ENCODE measurements at regions not wholly inside any gene's neighbourhood (a gene's known extent, or its start where the extent isn't known, plus 50 kb on each side); places are given as distances from the start of the nearest gene placed in this dataset.

DNA sequence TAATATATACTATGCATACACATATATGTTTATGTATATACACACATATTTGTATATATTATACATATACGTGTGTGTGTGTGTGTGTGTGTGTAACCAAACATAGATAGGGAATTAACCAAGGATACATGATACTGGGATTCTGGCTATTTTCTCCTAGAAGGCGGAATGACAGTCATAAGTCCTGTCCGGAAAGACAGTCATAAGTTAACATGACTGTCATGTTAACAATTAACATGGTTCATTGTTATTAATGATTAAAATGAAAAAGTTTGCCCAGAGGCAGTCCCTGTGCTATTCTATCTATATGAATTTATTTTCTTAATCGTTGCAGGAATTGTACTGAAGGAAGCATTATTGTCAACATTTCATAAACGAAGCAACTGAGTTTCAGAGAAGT is 450.7 kb upstream of the NXPH2 start:
- no peak overlapping the region for H3K4me3 ChIP-seq (ENCODE audit: low read depth in 2 of 2, low read length in 2 of 2)
- CTCF ChIA-PET, result no interaction called here
- no peaks in the 10 kb centered on the region; the same call in 1 of the 2 replicates for H3K36me3 ChIP-seq (ENCODE audit: control insufficient read depth, insufficient read depth, low read length)
- no peak for ATAC-seq
- H3K9me3 ChIP-seq (ENCODE audit: control insufficient read depth, insufficient read depth, low read depth, low read length), result no peaks in the 10 kb centered on the region
- no peak overlapping the region for H3K27ac ChIP-seq (ENCODE audit: low read length)
- intact Hi-C loops (cut with micrococcal nuclease; ENCODE audit: unreplicated experiment), result no loop called here
- TF ChIP-seq, protein P1, sequence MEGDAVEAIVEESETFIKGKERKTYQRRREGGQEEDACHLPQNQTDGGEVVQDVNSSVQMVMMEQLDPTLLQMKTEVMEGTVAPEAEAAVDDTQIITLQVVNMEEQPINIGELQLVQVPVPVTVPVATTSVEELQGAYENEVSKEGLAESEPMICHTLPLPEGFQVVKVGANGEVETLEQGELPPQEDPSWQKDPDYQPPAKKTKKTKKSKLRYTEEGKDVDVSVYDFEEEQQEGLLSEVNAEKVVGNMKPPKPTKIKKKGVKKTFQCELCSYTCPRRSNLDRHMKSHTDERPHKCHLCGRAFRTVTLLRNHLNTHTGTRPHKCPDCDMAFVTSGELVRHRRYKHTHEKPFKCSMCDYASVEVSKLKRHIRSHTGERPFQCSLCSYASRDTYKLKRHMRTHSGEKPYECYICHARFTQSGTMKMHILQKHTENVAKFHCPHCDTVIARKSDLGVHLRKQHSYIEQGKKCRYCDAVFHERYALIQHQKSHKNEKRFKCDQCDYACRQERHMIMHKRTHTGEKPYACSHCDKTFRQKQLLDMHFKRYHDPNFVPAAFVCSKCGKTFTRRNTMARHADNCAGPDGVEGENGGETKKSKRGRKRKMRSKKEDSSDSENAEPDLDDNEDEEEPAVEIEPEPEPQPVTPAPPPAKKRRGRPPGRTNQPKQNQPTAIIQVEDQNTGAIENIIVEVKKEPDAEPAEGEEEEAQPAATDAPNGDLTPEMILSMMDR (IDR thresholded peaks at IDR 0.05), result no peak
- no peak for TF ChIP-seq POLR2AphosphoS5 (IDR thresholded peaks at IDR 0.05; ENCODE audit: low read depth, low read length)
- TF ChIP-seq, protein P2, sequence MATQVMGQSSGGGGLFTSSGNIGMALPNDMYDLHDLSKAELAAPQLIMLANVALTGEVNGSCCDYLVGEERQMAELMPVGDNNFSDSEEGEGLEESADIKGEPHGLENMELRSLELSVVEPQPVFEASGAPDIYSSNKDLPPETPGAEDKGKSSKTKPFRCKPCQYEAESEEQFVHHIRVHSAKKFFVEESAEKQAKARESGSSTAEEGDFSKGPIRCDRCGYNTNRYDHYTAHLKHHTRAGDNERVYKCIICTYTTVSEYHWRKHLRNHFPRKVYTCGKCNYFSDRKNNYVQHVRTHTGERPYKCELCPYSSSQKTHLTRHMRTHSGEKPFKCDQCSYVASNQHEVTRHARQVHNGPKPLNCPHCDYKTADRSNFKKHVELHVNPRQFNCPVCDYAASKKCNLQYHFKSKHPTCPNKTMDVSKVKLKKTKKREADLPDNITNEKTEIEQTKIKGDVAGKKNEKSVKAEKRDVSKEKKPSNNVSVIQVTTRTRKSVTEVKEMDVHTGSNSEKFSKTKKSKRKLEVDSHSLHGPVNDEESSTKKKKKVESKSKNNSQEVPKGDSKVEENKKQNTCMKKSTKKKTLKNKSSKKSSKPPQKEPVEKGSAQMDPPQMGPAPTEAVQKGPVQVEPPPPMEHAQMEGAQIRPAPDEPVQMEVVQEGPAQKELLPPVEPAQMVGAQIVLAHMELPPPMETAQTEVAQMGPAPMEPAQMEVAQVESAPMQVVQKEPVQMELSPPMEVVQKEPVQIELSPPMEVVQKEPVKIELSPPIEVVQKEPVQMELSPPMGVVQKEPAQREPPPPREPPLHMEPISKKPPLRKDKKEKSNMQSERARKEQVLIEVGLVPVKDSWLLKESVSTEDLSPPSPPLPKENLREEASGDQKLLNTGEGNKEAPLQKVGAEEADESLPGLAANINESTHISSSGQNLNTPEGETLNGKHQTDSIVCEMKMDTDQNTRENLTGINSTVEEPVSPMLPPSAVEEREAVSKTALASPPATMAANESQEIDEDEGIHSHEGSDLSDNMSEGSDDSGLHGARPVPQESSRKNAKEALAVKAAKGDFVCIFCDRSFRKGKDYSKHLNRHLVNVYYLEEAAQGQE (IDR thresholded peaks at IDR 0.05; ENCODE audit: insufficient read depth in 1 of 2, low read depth in 2 of 2, low read length in 1 of 2), result no peak
- no peak for TF ChIP-seq TCF7L2 (IDR thresholded peaks at IDR 0.05; ENCODE audit: low read depth, low read length)
- no peak for TF ChIP-seq SIN3A (IDR thresholded peaks at IDR 0.05; ENCODE audit: borderline replicate concordance, insufficient read depth, low read depth, low read length)
- DNase-seq (ENCODE audit: low read depth, low spot score), result no peak
- BruUV-seq (replicated peaks), result no TSS peak
- no peaks in the 10 kb centered on the region for H3K27me3 ChIP-seq (ENCODE audit: control insufficient read depth, insufficient read depth, low read length)
- POLR2A ChIA-PET, result no interaction called here
- H3K4me1 ChIP-seq (ENCODE audit: control insufficient read depth, insufficient read depth, low read length), result no peaks in the 10 kb centered on the region
- in situ Hi-C loops (cut with HindIII; ENCODE audit: low pct_unique_long_range_greater_than_20kb, low sequenced_read_pairs), result no loop called here

DNA sequence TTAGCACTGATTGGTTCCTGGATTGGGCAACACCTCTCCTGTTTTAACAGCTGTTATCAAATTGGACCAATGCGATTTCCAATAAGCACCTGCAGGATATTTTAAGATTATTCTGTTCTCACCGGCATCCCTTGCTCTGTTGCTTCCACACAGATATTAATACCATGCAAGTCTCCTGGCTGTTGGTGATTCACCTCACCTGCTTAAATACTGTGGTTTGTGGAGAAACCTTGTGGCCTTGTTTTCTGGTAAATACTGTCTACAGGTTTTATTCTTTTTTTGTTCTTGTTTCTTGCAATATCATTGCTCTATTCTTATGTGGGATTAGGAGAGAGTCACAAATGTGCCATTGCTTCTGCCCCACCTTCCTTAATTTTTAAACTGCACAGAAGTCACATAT is 448.1 kb upstream of the NXPH2 start:
- ATAC-seq, result no peak
- in situ Hi-C loops (cut with HindIII; ENCODE audit: low pct_unique_long_range_greater_than_20kb, low sequenced_read_pairs), result no loop called here
- Histone ChIP-seq H3K4me3 (ENCODE audit: low read depth in 2 of 2, low read length in 2 of 2) (no peak overlapping the region), H3K27ac (ENCODE audit: low read length) (no peak overlapping the region), H3K4me1 (ENCODE audit: control insufficient read depth, insufficient read depth, low read length) (no peaks in the 10 kb centered on the region), H3K36me3 (ENCODE audit: control insufficient read depth, insufficient read depth, low read length) (no peaks in the 10 kb centered on the region; the same call in 1 of the 2 replicates), H3K27me3 (ENCODE audit: control insufficient read depth, insufficient read depth, low read length) (no peaks in the 10 kb centered on the region), H3K9me3 (ENCODE audit: control insufficient read depth, insufficient read depth, low read depth, low read length) (no peaks in the 10 kb centered on the region)
- ChIA-PET CTCF (no interaction called here), POLR2A (no interaction called here)
- no TSS peak for BruUV-seq (replicated peaks)
- intact Hi-C loops (cut with micrococcal nuclease; ENCODE audit: unreplicated experiment), result no loop called here
- TF ChIP-seq, protein P2 (IDR thresholded peaks at IDR 0.05; ENCODE audit: insufficient read depth in 1 of 2, low read depth in 2 of 2, low read length in 1 of 2), result no peak
- no peak for TF ChIP-seq SIN3A (IDR thresholded peaks at IDR 0.05; ENCODE audit: borderline replicate concordance, insufficient read depth, low read depth, low read length)
- TF ChIP-seq POLR2AphosphoS5 (IDR thresholded peaks at IDR 0.05; ENCODE audit: low read depth, low read length), result no peak
- no peak for DNase-seq (ENCODE audit: low read depth, low spot score)
